ENCODE measurements at regions not wholly inside any gene's neighbourhood (a gene's known extent, or its start where the extent isn't known, plus 50 kb on each side); places are given as distances from the start of the nearest gene placed in this dataset.

DNA sequence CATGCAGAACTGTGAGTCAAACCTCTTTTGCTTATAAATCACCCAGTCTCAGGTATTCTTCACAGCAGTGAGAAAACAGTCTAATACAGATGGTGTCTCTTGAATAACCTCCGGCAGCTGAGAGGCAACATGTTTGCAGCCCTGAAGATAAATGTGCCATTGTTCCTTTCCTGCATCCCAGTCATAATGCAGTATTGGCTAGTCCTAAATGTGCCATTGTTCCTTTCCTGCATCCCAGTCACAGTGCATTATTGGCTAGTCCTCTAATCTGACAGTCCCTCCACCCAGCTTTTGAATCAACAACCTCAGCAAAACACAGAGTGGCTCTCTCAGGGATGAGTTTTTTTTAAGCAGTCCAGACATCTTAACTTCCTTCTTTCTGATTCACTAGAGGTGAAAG lies 550.7 kb downstream of the RIT2 start:
- no peak for ATAC-seq (replicated peaks in 6 of 8)
- Histone ChIP-seq H3K4me3 (no peak overlapping the region), H3K4me1 (replicated peaks in 1 of 2) (no peaks in the 10 kb centered on the region), H3K27ac (no peak overlapping the region)
- in situ Hi-C loops (cut with MboI; ENCODE audit: low pct_unique_long_range_greater_than_20kb in 2 of 9, low sequenced_read_pairs in 9 of 9, unreplicated experiment in 9 of 9): no loop called here
- WGBS, 10 experiments: 50 to 100% (median 72%) methylated on average over 1 of the region's 1 CpG; no CpG with 5 or more reads in 6 of the 10 experiments

DNA sequence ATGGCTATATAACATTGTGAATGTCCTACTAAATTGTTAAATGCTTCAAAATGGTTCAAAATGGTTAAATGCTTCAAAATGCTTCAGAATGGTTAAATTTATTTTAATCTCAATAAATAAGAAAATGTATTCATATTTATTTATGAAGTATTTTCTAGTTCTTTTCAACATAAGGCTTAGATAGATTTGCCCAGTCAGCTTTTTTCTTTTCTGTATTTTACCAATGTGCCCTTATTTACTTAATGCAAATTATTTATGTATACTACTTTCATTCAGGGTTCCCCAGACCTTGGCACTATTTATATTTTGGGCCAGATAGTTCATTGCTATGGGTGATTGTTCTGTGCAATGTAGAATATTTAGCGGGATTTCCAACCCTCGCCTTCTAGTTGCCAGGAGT lies 546.7 kb downstream of the RIT2 start:
- ATAC-seq (replicated peaks in 6 of 8): no peak
- Histone ChIP-seq H3K27ac (no peak overlapping the region), H3K4me1 (replicated peaks in 1 of 2) (no peaks in the 10 kb centered on the region), H3K4me3 (no peak overlapping the region)
- 67 to 100% (median 88%) methylated on average over 2 of the region's 2 CpGs; no CpG with 5 or more reads in 2 of the 10 experiments for WGBS, 10 experiments
- in situ Hi-C loops (cut with MboI; ENCODE audit: low pct_unique_long_range_greater_than_20kb in 2 of 9, low sequenced_read_pairs in 9 of 9, unreplicated experiment in 9 of 9): no loop called here

DNA sequence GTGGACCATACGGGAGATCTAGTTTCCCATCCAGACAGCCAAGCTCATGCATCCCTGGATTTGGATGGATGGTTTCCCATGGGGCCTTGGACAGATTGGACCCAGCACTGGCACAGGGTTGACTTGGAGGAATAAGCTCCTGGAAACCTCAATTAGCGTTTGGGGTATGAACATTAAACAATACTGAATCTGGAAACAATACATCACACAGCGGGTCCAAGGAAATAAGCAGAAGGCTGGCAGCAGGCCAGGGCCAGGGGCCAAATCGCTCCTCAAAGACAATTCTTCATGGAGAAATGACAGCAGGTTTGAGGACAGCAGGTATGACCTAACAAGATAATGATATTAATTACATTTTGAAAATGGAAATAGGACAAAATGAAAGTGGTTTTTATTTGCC lies 540.6 kb downstream of the RIT2 start:
- in situ Hi-C loops (cut with MboI; ENCODE audit: low pct_unique_long_range_greater_than_20kb in 2 of 9, low sequenced_read_pairs in 9 of 9, unreplicated experiment in 9 of 9): loop anchor here in 1 of 9 experiments (25.0 kb wide), 1 partner anchor 687 kb away; no protein-coding TSS in a partner anchor
- no peaks in the 10 kb centered on the region for H3K4me1 ChIP-seq (replicated peaks in 1 of 2)
- no peak for ATAC-seq (replicated peaks in 6 of 8)
- WGBS, 10 experiments: 14 to 92% (median 79%) methylated on average over 1 to 4 of the region's 4 CpGs; no CpG with 5 or more reads in 2 of the 10 experiments
- H3K27ac ChIP-seq: no peak overlapping the region
- no peak overlapping the region for H3K4me3 ChIP-seq

DNA sequence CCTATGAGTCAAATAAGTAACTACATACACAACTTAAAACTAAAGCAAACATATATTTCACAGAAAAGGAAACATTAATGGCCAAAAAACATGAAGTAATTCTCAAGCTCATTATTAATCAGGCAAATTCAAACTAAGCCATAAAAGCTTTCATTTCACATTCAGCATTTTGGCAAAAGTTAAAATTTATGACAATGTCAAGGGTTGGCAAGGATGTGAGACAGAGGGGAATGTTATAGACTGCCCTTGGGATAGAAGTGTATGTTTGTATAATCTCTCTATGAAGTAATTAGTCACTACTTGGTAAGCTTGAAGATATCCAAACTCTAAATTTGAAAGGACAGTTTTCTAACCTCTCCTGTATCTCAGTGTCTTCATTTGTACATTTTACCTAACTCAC lies 539.4 kb downstream of the RIT2 start:
- no peak for ATAC-seq (replicated peaks in 6 of 8)
- H3K4me3 ChIP-seq: no peak overlapping the region
- in situ Hi-C loops (cut with MboI; ENCODE audit: low pct_unique_long_range_greater_than_20kb in 2 of 9, low sequenced_read_pairs in 9 of 9, unreplicated experiment in 9 of 9): loop anchor here in 1 of 9 experiments (25.0 kb wide), 1 partner anchor 686 kb away; no protein-coding TSS in a partner anchor
- H3K27ac ChIP-seq: no peak overlapping the region
- H3K4me1 ChIP-seq (replicated peaks in 1 of 2): no peaks in the 10 kb centered on the region

DNA sequence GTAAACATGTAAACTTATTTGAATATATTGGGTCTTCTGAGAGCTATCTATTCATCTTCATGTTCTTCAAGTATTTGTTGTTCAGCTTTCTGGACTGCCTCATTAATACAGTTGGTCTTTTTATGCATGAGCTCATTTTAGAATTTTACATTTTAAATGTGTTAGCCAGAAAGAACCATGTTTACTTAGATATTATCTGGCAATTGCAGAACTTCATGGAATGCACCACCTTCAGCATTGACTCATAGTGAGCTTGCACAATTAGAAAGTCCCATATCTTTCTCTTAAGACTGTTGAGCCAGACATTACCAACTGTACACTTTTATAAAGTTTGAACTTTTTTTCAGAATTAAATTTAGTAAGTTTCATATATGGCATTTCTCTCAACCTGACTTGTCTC lies 536.7 kb downstream of the RIT2 start:
- in situ Hi-C loops (cut with MboI; ENCODE audit: low pct_unique_long_range_greater_than_20kb in 2 of 9, low sequenced_read_pairs in 9 of 9, unreplicated experiment in 9 of 9): loop anchor here in 1 of 9 experiments (25.0 kb wide), 1 partner anchor 684 kb away; no protein-coding TSS in a partner anchor
- no peak overlapping the region for H3K4me3 ChIP-seq
- no peak overlapping the region for H3K27ac ChIP-seq
- H3K4me1 ChIP-seq (replicated peaks in 1 of 2): peaks cover 0 to 5% of the 10 kb centered on the region in 2 donors
- ATAC-seq (replicated peaks in 6 of 8): peak in 3 of 8 experiments; percentile 69 to 77 (median 69)

DNA sequence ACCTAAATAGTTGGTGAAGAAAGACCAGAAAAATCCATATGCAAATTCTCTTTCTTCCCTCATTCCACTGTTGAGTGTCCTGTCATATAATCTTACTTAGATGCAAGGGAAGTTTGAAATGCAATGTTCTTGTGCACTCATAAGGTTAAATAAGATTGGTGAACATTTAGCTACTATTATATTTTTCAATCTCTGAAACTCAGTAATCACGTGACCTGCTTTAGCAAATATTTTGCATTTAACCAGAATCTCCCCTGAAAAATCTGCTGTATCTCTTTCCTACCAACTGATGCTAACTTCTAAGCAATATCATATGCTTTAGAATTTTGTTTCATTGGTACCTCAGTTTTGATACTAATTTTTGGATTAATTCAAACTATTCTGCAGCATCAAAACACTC lies 533.2 kb downstream of the RIT2 start:
- Histone ChIP-seq H3K27ac (no peak overlapping the region), H3K4me3 (no peak overlapping the region), H3K4me1 (replicated peaks in 1 of 2) (peaks cover 0 to 5% of the 10 kb centered on the region in 2 donors)
- in situ Hi-C loops (cut with MboI; ENCODE audit: low pct_unique_long_range_greater_than_20kb in 2 of 9, low sequenced_read_pairs in 9 of 9, unreplicated experiment in 9 of 9): loop anchor here in 1 of 9 experiments (25.0 kb wide), 1 partner anchor 680 kb away; no protein-coding TSS in a partner anchor
- WGBS, 10 experiments: 13 to 100% (median 97%) methylated on average over 1 of the region's 1 CpG; no CpG with 5 or more reads in 2 of the 10 experiments
- no peak for ATAC-seq (replicated peaks in 6 of 8)

DNA sequence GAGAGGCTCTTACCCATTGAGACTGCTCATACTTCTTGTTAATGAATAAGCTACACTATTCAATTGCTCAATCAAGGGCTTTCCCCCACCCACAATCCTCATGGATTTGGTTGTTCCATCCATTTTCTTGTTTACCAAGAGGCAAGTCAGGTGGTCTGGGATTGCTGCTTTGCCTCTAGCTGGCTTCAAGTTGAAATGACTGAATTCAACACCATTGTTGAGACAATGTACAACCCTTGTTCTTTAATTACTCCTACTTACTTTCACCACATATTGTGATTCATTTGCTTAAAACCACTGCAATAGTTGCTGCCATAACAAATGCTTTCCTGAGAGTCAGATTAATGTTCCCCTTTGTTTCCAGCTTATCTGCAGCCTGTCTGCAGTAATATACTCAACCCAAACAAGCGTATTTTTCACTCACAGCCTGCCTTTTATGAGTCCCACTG lies 532.2 kb downstream of the RIT2 start:
- ATAC-seq (replicated peaks in 6 of 8): peak in 5 of 8 experiments; percentile 59 to 70 (median 66)
- no peak overlapping the region for H3K4me3 ChIP-seq
- 9 to 100% (median 43%) methylated on average over 1 of the region's 1 CpG; no CpG with 5 or more reads in 1 of the 10 experiments for WGBS, 10 experiments
- no peak overlapping the region for H3K27ac ChIP-seq
- in situ Hi-C loops (cut with MboI; ENCODE audit: low pct_unique_long_range_greater_than_20kb in 2 of 9, low sequenced_read_pairs in 9 of 9, unreplicated experiment in 9 of 9): loop anchor here in 1 of 9 experiments (25.0 kb wide), 1 partner anchor 679 kb away; no protein-coding TSS in a partner anchor
- H3K4me1 ChIP-seq (replicated peaks in 1 of 2): peaks cover 0 to 5% of the 10 kb centered on the region in 2 donors

DNA sequence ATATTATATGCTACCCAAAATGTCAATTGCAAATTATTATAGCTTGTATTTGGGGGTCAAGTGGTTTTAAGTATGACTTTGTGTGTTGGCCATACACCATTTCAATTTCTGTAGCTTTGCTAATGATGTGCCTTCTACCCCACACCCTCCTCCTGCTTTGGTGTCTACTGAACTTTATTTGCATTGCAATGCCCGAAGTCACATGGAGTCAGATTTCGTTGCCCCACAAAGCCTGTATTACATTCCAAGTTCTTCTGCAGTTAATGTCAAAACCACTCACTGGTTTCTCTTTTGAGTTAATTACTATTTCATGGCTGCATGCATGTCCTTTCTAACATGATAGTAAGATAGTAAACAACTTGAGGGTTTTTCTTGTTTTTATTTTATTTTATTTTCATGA lies 528.9 kb downstream of the RIT2 start:
- Histone ChIP-seq H3K4me3 (no peak overlapping the region), H3K27ac (no peak overlapping the region), H3K4me1 (replicated peaks in 1 of 2) (peaks cover 0 to 5% of the 10 kb centered on the region in 2 donors)
- in situ Hi-C loops (cut with MboI; ENCODE audit: low pct_unique_long_range_greater_than_20kb in 2 of 9, low sequenced_read_pairs in 9 of 9, unreplicated experiment in 9 of 9): loop anchor here in 1 of 9 experiments (25.0 kb wide), 1 partner anchor 676 kb away; no protein-coding TSS in a partner anchor
- WGBS, 10 experiments: 0 to 47% (median 8%) methylated on average over 1 to 2 of the region's 2 CpGs; no CpG with 5 or more reads in 1 of the 10 experiments
- peak in 2 of 8 experiments; percentile 19 to 74 for ATAC-seq (replicated peaks in 6 of 8)

DNA sequence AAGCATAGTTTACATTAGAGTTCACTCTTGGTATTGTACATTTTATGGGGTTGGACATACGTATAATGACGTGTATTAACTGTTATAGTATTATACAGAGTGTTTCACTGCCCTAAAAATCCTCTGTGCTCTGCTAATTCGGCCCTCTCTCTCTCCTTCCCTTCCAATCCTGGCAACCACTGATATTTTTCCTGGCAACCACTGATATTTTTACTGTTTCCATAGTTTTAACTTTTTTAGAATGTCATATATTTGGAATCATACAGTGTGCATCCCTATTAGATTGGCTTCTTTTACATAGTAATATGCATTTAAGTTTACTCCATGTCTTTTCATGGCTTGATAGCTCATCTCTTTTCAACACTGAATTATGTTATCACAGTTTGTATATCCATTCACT lies 526.7 kb downstream of the RIT2 start:
- in situ Hi-C loops (cut with MboI; ENCODE audit: low pct_unique_long_range_greater_than_20kb in 2 of 9, low sequenced_read_pairs in 9 of 9, unreplicated experiment in 9 of 9): loop anchor here in 1 of 9 experiments (25.0 kb wide), 1 partner anchor 674 kb away; no protein-coding TSS in a partner anchor
- 6 to 100% (median 52%) methylated on average over 1 to 3 of the region's 3 CpGs; no CpG with 5 or more reads in 2 of the 10 experiments for WGBS, 10 experiments
- Histone ChIP-seq H3K27ac (no peak overlapping the region), H3K4me1 (replicated peaks in 1 of 2) (no peaks in the 10 kb centered on the region), H3K4me3 (no peak overlapping the region)
- no peak for ATAC-seq (replicated peaks in 6 of 8)

DNA sequence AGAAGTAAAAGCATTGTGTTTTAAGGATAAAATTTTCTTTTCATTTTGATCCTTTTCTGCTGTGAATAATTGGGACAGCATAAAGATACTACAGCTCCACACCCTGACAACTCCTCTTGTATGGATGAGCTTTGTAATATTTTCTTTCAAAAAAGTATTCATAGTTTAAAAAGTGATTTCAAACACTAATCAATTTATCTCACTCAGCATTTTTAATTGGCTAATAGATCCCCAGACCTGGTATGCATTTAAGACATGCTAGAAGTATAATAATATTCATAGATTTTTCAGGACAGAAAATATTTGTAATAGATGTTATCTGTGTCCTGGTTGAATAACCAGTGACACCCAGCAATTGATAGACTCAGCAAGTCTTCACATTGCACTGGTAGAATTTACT lies 510.7 kb downstream of the RIT2 start:
- no peak for ATAC-seq (replicated peaks in 6 of 8)
- H3K27ac ChIP-seq: no peak overlapping the region
- peaks cover 0 to 3% of the 10 kb centered on the region in 2 donors for H3K4me1 ChIP-seq (replicated peaks in 1 of 2)
- in situ Hi-C loops (cut with MboI; ENCODE audit: low pct_unique_long_range_greater_than_20kb in 2 of 9, low sequenced_read_pairs in 9 of 9, unreplicated experiment in 9 of 9): no loop called here
- no peak overlapping the region for H3K4me3 ChIP-seq

DNA sequence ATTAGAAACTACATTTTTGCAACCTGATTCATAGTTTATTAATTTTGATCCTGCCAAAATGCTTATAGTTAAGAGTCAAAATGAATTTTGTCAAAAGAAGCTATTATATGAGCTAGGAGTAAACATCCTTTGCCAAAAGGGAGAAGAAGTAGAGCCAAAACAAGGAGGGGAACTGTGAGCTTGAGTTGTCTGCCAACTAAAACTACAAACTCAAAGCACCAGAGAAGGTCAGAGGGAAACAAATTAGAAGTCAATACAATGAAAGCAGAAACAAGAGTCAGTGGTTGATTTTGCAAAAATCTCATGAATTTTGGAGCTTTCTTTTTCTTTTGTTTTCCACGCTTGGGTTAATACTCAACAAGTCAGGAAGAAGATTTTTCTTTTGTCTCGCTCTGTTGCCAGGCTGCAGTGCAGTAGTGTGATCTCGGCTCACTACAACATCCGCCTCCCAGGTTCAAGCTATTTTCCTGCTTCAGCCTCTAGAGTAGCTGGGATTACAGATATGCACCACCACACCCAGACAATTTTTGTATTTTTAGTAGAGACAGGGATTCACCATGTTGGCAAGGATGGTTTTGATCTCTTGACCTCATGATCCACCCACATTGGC lies 508.5 kb downstream of the RIT2 start:
- peak in 2 of 8 experiments; percentile 33 to 66 for ATAC-seq (replicated peaks in 6 of 8)
- H3K27ac ChIP-seq: no peak overlapping the region
- 0 to 100% (median 64%) methylated on average over 1 to 4 of the region's 4 CpGs; no CpG with 5 or more reads in 3 of the 10 experiments for WGBS, 10 experiments

DNA sequence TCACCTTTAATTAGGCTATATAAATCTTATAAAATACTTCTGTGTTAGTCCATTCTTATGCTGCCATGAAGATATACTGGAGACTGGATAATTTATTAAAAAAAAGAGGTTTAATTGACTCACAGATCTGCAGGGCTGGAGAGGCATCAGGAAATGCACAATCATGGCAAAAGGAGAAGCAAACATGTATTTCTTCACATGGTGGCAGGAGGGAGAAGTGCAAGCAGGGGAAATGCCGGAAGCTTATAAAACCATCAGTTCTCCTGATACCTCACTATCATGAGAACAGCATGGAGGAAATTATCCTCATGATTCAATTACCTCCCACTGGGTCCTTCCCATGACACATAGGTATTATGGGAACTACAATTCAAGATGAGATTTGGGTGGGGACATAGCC lies 504.4 kb downstream of the RIT2 start:
- 60 to 100% (median 100%) methylated on average over 1 of the region's 1 CpG; no CpG with 5 or more reads in 6 of the 10 experiments for WGBS, 10 experiments
- in situ Hi-C loops (cut with MboI; ENCODE audit: low pct_unique_long_range_greater_than_20kb in 2 of 9, low sequenced_read_pairs in 9 of 9, unreplicated experiment in 9 of 9): no loop called here
- peaks cover 5 to 12% of the 10 kb centered on the region in 2 donors for H3K4me1 ChIP-seq (replicated peaks in 1 of 2)
- H3K27ac ChIP-seq: no peak overlapping the region
- no peak for ATAC-seq (replicated peaks in 6 of 8)
- no peak overlapping the region for H3K4me3 ChIP-seq

More for the DNA sequence above, 508.5 kb downstream of the RIT2 start:
- Histone ChIP-seq H3K4me1 (replicated peaks in 1 of 2) (peaks cover 0 to 3% of the 10 kb centered on the region in 2 donors), H3K4me3 (no peak overlapping the region)
- in situ Hi-C loops (cut with MboI; ENCODE audit: low pct_unique_long_range_greater_than_20kb in 2 of 9, low sequenced_read_pairs in 9 of 9, unreplicated experiment in 9 of 9): no loop called here

DNA sequence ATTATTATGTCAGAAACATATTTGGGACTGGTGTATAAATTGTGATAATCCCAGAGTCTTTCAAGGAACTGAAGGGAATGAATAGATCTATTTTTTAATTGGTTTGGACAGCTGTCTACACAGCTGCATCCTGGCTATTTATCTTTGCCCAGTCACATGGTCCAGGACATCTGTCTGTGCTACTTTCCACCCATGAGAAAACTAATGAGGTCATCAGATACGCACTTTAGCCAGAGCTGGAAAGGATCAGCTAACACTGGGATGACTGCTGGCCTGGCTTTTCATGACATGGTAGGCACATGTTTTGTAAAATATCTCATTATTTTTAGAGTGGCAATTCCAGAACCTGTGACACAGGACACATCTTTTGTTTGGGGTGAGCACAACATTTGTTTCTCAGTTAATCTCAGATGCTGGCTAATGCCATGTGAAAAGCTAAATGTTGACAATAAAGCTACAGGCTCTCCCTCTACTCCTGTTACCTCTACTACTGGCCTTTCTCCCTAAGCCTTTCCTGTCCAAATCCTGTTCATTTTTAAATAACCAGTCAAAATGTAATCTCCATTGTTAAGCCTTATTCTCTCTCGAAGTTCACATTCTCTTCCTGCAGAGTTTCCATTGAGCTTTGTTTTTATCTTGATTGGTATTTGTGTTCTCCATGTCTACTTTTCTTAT lies 500.7 kb downstream of the RIT2 start:
- Histone ChIP-seq H3K27ac (peak overlapping the region in 1 of 2 donors; percentile 9), H3K4me3 (no peak overlapping the region), H3K4me1 (replicated peaks in 1 of 2) (peaks cover 8% of the 10 kb centered on the region in 2 donors)
- in situ Hi-C loops (cut with MboI; ENCODE audit: low pct_unique_long_range_greater_than_20kb in 2 of 9, low sequenced_read_pairs in 9 of 9, unreplicated experiment in 9 of 9): no loop called here
- WGBS, 10 experiments: 0 to 85% (median 0%) methylated on average over 1 to 2 of the region's 2 CpGs; no CpG with 5 or more reads in 3 of the 10 experiments
- ATAC-seq (replicated peaks in 6 of 8): peak in 6 of 8 experiments; percentile 33 to 99 (median 98)
